Osteoblast (primary cell): ENCODE measurements at regions not wholly inside any gene's neighbourhood (a gene's known extent, or its start where the extent isn't known, plus 50 kb on each side); places are given as distances from the start of the nearest gene placed in this dataset.

Experiments used
- DNase-seq: peaks from one replicate; pipeline ENCODE4 v3.0.0; 2011; ENCODE audit warnings: low spot score, mixed read lengths; ENCODE audit not compliant: insufficient read length; ENCODE audit errors: missing footprints
- H2AFZ ChIP-seq: 2 replicates; pipeline ENCODE4 v1.6.0; 2011; ENCODE audit warnings: mild to moderate bottlenecking, low read length
- H3K27ac ChIP-seq: 2 replicates; pipeline ENCODE4 v1.5.1; 2011; ENCODE audit warnings: mild to moderate bottlenecking, low read depth, low read length, moderate library complexity
- H3K27me3 ChIP-seq: 2 replicates; pipeline ENCODE4 v1.6.0; 2012; ENCODE audit warnings: mild to moderate bottlenecking, control low read depth, inconsistent platforms, low read length, moderate library complexity; ENCODE audit not compliant: insufficient read depth
- H3K36me3 ChIP-seq: 2 replicates; pipeline ENCODE4 v1.5.1; 2011; ENCODE audit warnings: mild to moderate bottlenecking, low read length, control low read depth, moderate library complexity; ENCODE audit not compliant: insufficient read depth
- H3K4me1 ChIP-seq: 2 replicates; pipeline ENCODE4 v1.5.1; 2011; ENCODE audit warnings: mild to moderate bottlenecking, low read length, control low read depth, moderate library complexity; ENCODE audit not compliant: insufficient read depth
- H3K4me2 ChIP-seq: 2 replicates; pipeline ENCODE4 v1.6.0; 2011; ENCODE audit warnings: mild to moderate bottlenecking, low read length; ENCODE audit not compliant: insufficient read depth
- H3K4me3 ChIP-seq: fragments of 200-600 bp; sonication (generic); 3 replicates; pipeline ENCODE4 v1.5.1; 2012; ENCODE audit warnings: mild to moderate bottlenecking, low read length, inconsistent platforms; ENCODE audit not compliant: insufficient read depth
- H3K79me2 ChIP-seq: 2 replicates; pipeline ENCODE4 v1.6.0; 2012; ENCODE audit warnings: mild to moderate bottlenecking, low read length, control low read depth, inconsistent platforms; ENCODE audit not compliant: insufficient read depth
- H3K9me3 ChIP-seq: 2 replicates; pipeline ENCODE4 v1.5.1; 2011; ENCODE audit warnings: low read depth, low read length, control low read depth
- H4K20me1 ChIP-seq: 2 replicates; pipeline ENCODE4 v1.6.0; 2012; ENCODE audit warnings: mild to moderate bottlenecking, low read length, control low read depth; ENCODE audit not compliant: insufficient read depth
- TF ChIP-seq, protein P1 (sequence below): IDR thresholded peaks from 2 replicates; pipeline ENCODE4 v1.5.1; 2011; ENCODE audit warnings: mild to moderate bottlenecking, low read depth, low read length, moderate library complexity; ENCODE audit errors: extremely low read depth

DNA sequence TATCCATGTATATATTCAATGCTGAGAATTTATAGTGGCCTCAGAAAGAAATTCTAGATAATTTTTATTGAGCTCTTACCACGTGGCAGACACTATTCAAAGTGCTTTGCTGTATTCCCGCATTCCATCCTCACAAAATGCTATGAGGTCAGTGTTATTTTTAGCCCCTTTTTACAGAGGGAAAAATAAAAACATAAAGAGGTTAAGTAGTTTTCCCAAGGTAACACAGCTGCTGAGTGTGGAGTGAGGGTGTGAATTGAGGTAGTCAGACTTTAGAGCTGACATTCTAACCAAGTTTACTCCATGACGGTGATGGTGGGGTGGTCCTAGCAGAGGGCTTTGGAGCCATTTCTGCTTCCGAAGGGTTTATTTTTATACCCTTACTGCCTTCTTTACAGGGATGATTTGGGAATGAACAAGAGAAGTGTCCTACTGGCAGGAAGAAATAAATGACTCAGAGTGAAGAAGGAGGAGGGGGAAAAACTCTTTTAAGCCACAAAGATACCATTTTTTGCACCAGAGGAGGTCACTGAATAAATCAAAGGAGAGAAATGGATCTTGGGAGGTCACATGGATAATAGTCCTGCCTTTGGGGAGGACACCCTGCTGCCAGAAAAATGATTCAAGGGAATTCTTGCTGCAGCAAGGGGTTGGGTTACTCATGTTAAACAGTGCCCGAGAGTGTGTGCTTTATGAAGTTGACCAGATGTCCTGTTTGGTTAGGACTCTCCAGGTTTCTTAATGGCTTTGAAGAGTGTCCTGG is 76.1 kb downstream of the HMHB1 start:
- Histone ChIP-seq H2AFZ (peak overlapping the region; percentile 77), H3K27ac (peak overlapping the region; percentile 95), H3K27me3 (no peaks in the 10 kb centered on the region), H3K36me3 (no peaks in the 10 kb centered on the region), H3K4me3 (peak overlapping the region; percentile 35), H3K9me3 (no peaks in the 10 kb centered on the region), H3K4me1 (peaks cover 55% of the 10 kb centered on the region), H3K79me2 (no peaks in the 10 kb centered on the region), H4K20me1 (no peaks in the 10 kb centered on the region), H3K4me2 (peak overlapping the region; percentile 69)
- DNase-seq = peak; percentile 57
- TF ChIP-seq, protein P1, sequence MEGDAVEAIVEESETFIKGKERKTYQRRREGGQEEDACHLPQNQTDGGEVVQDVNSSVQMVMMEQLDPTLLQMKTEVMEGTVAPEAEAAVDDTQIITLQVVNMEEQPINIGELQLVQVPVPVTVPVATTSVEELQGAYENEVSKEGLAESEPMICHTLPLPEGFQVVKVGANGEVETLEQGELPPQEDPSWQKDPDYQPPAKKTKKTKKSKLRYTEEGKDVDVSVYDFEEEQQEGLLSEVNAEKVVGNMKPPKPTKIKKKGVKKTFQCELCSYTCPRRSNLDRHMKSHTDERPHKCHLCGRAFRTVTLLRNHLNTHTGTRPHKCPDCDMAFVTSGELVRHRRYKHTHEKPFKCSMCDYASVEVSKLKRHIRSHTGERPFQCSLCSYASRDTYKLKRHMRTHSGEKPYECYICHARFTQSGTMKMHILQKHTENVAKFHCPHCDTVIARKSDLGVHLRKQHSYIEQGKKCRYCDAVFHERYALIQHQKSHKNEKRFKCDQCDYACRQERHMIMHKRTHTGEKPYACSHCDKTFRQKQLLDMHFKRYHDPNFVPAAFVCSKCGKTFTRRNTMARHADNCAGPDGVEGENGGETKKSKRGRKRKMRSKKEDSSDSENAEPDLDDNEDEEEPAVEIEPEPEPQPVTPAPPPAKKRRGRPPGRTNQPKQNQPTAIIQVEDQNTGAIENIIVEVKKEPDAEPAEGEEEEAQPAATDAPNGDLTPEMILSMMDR = no peak

DNA sequence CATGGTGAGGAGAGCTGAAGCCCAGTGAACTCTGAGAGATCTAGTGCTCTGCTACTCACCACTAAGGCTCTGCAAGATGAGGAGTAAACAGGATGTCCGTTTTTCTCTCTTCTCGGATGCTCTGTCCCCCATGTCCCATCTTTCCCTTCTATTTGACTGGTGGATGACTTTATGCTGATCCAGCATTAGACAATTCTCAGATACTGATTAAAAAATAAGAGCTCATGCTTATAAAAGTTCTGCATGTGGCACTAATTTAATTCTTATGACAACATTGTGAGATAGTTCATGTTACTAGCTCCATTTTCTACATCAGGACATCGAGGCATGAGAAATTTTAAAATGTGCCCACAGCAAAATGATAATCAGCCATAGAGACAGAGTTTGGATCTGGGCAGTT is 77.0 kb downstream of the HMHB1 start:
- H3K36me3 ChIP-seq = no peaks in the 10 kb centered on the region
- TF ChIP-seq, protein P1 = no peak
- H3K79me2 ChIP-seq = no peaks in the 10 kb centered on the region
- H2AFZ ChIP-seq = peak overlapping the region; percentile 77
- H3K4me2 ChIP-seq = peak overlapping the region; percentile 69
- H3K27me3 ChIP-seq = no peaks in the 10 kb centered on the region
- H3K27ac ChIP-seq = peak overlapping the region; percentile 95
- H4K20me1 ChIP-seq = no peaks in the 10 kb centered on the region
- peaks cover 55% of the 10 kb centered on the region for H3K4me1 ChIP-seq
- H3K9me3 ChIP-seq = no peaks in the 10 kb centered on the region
- no peak for DNase-seq
- no peak overlapping the region for H3K4me3 ChIP-seq

DNA sequence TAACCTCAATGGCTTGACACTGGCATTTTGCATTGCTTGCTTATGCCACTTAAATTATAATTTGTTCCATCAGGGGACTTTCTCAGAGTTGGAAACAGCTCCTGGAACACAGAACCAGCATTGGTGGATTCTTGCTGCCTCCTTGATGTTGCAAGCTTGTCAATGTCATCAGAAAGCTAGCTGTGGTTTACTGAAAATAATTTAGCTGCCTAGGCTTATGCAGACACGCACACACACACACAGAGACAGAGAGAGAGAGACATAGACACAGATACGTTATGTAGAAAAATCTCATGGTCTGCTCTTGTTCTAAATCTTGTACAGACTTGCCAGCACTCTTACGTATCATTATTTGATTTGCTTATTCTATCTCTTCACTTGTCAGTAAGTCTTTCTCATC is 78.0 kb downstream of the HMHB1 start:
- H3K4me1 ChIP-seq = peaks cover 55% of the 10 kb centered on the region
- no peaks in the 10 kb centered on the region for H3K27me3 ChIP-seq
- DNase-seq = no peak
- H3K4me3 ChIP-seq = no peak overlapping the region
- H3K9me3 ChIP-seq = no peaks in the 10 kb centered on the region
- no peaks in the 10 kb centered on the region for H3K79me2 ChIP-seq
- H4K20me1 ChIP-seq = no peaks in the 10 kb centered on the region
- no peaks in the 10 kb centered on the region for H3K36me3 ChIP-seq
- peak overlapping the region; percentile 95 for H3K27ac ChIP-seq
- TF ChIP-seq, protein P1 = no peak
- H2AFZ ChIP-seq = peak overlapping the region; percentile 53
- H3K4me2 ChIP-seq = no peak overlapping the region

DNA sequence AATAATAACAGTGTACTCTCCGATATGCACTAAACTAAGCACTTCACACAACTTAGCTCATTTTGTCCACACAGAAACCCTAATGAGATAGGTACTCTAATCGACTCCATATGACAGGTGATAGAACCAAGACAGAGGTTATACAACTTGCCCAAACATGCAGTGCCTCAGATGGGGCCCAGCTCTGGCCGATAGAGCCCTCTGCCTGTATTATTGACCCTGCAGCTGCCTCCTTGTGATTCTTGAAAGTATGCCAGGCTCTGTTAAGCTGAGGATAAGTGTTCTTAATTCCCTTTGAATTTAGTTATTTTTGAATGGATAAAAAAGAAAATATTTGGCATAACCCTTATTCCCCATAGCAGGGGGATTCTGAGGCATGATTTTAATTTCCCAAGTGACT is 78.5 kb downstream of the HMHB1 start:
- TF ChIP-seq, protein P1 = no peak
- Histone ChIP-seq H3K4me3 (no peak overlapping the region), H3K4me2 (no peak overlapping the region), H3K36me3 (no peaks in the 10 kb centered on the region), H3K27ac (peak overlapping the region; percentile 95), H3K9me3 (no peaks in the 10 kb centered on the region), H3K27me3 (no peaks in the 10 kb centered on the region), H2AFZ (no peak overlapping the region), H4K20me1 (no peaks in the 10 kb centered on the region), H3K79me2 (no peaks in the 10 kb centered on the region), H3K4me1 (peaks cover 55% of the 10 kb centered on the region)
- no peak for DNase-seq
